GM18867 (cell line): ENCODE measurements at regions not wholly inside any gene's neighbourhood (a gene's known extent, or its start where the extent isn't known, plus 50 kb on each side); places are given as distances from the start of the nearest gene placed in this dataset.

ENCODE experiments used
- ATAC-seq: cut with Tn5 transposase; IDR thresholded peaks from one replicate; pipeline ENCODE4 v1.9.1; 2021; ENCODE audit warnings: mild to moderate bottlenecking, moderate library complexity; ENCODE audit not compliant: unreplicated experiment

GRCh38 chr1:191558379-191558778, 599.9 kb upstream of the RGS18 start:
- ATAC-seq, result no peak

GRCh38 chr1:191561276-191561675, 597.0 kb upstream of the RGS18 start:
- no peak for ATAC-seq

- ATAC-seq, result no peak
Observed at GRCh38 chr1:191564275-191564674, 594.0 kb upstream of the RGS18 start.

GRCh38 chr1:191572479-191572878, 585.8 kb upstream of the RGS18 start:
- no peak for ATAC-seq

GRCh38 chr1:191575180-191575579, 583.1 kb upstream of the RGS18 start:
- no peak for ATAC-seq

GRCh38 chr1:191575746-191576145, 582.5 kb upstream of the RGS18 start:
- ATAC-seq, result no peak

GRCh38 chr1:191577213-191577612, 581.0 kb upstream of the RGS18 start:
- no peak for ATAC-seq

GRCh38 chr1:191578281-191578680, 580.0 kb upstream of the RGS18 start:
- ATAC-seq, result no peak

GRCh38 chr1:191579019-191579418, 579.2 kb upstream of the RGS18 start:
- ATAC-seq, result no peak

GRCh38 chr1:191582169-191582568, 576.1 kb upstream of the RGS18 start:
- peak; percentile 81 for ATAC-seq

- ATAC-seq, result no peak
Observed at GRCh38 chr1:191585095-191585494, 573.2 kb upstream of the RGS18 start.

- ATAC-seq, result no peak
Observed at GRCh38 chr1:191588905-191589304, 569.4 kb upstream of the RGS18 start.

- ATAC-seq, result no peak
Observed at GRCh38 chr1:191589536-191589935, 568.7 kb upstream of the RGS18 start.

GRCh38 chr1:191590578-191590977, 567.7 kb upstream of the RGS18 start:
- ATAC-seq, result no peak

GRCh38 chr1:191592039-191592438, 566.2 kb upstream of the RGS18 start:
- peak; percentile 68 for ATAC-seq

- no peak for ATAC-seq
Observed at GRCh38 chr1:191592907-191593306, 565.4 kb upstream of the RGS18 start.

- ATAC-seq, result no peak
Observed at GRCh38 chr1:191595170-191595569, 563.1 kb upstream of the RGS18 start.

GRCh38 chr1:191608367-191608766, 549.9 kb upstream of the RGS18 start:
- no peak for ATAC-seq

- no peak for ATAC-seq
Observed at GRCh38 chr1:191609305-191609704, 549.0 kb upstream of the RGS18 start.

- no peak for ATAC-seq
Observed at GRCh38 chr1:191615101-191615821, 543.0 kb upstream of the RGS18 start.

GRCh38 chr1:191618181-191618580, 540.1 kb upstream of the RGS18 start:
- ATAC-seq, result no peak

- ATAC-seq, result no peak
Observed at GRCh38 chr1:191620883-191621282, 537.4 kb upstream of the RGS18 start.

- ATAC-seq, result peak; percentile 39
Observed at GRCh38 chr1:191624044-191624443, 534.2 kb upstream of the RGS18 start.
